Stomach (tissue), 8 donors: ENCODE measurements at regions not wholly inside any gene's neighbourhood (a gene's known extent, or its start where the extent isn't known, plus 50 kb on each side); places are given as distances from the start of the nearest gene placed in this dataset.

Experiments used
- DNase-seq, 2 donors: peaks; one replicate each; pipeline versions ENCODE4 v3.0.0 to v3.0.0-alpha.2; 2013 to 2019
- H3K27ac ChIP-seq, 5 donors: fragments of 200-600 bp in 4 of 5; sonication (generic) in 4 of 5; one replicate each; pipeline ENCODE4 v1.5.1; 2013 to 2019; ENCODE audit warnings: mild to moderate bottlenecking in 1 of 5, moderate library complexity in 1 of 5
- H3K27me3 ChIP-seq, 3 donors: fragments of 200-600 bp; sonication (generic); one replicate each; pipeline ENCODE4 v1.5.1; 2017 to 2019; ENCODE audit warnings: mixed run types in 1 of 3
- H3K36me3 ChIP-seq, 4 donors: fragments of 200-600 bp; sonication (generic); 1 replicate in 3 of 4; 2 replicates in 1 of 4; pipeline ENCODE4 v1.5.1; 2016 to 2019
- H3K4me1 ChIP-seq, 4 donors: fragments of 200-600 bp; sonication (generic); one replicate each; pipeline ENCODE4 v1.5.1; 2016 to 2019
- H3K4me3 ChIP-seq, 4 donors: fragments of 200-600 bp; sonication (generic) in 3 of 4; one replicate each; pipeline ENCODE4 v1.5.1; 2016 to 2019; ENCODE audit warnings: mild to moderate bottlenecking in 1 of 4
- H3K9me3 ChIP-seq, 4 donors: fragments of 200-600 bp; sonication (generic); one replicate each; pipeline ENCODE4 v1.5.1; 2016 to 2019
- EP300 ChIP-seq: sonication (generic); formaldehyde crosslinking; IDR thresholded peaks from one replicate; pipeline ENCODE4 v1.6.1; 2017; ENCODE audit warnings: antibody characterized with exemption
- POLR2A ChIP-seq, 4 donors: fragments of 450-650 bp; IDR thresholded peaks; one replicate each; pipeline ENCODE4 v1.6.1; 2016; ENCODE audit warnings: antibody characterized with exemption in 4 of 4, control low read depth in 2 of 4, mild to moderate bottlenecking in 1 of 4, moderate library complexity in 1 of 4
- POLR2AphosphoS5 ChIP-seq, 3 donors: sonication (generic); formaldehyde crosslinking; IDR thresholded peaks; one replicate each; pipeline ENCODE4 v1.6.1; 2016; ENCODE audit warnings: antibody characterized with exemption in 3 of 3
- WGBS, 5 donors: extraction: QIAGEN DNeasy Blood & Tissue Kit in 3 of 5; methylation state at CpG; one replicate each; pipeline versions ENCODE4 v1.1.5 to v1.1.7; 2013 to 2018; 5-methylcytosine and 5-hydroxymethylcytosine counted together
- intact Hi-C: fragments of 100-400 bp; cut with DNase I; formaldehyde crosslinking; loops from one replicate; pipeline ENCODE4 v1.15.1; 2023; ENCODE audit warnings: low total_unique reads
- TF ChIP-seq, protein P1 (sequence below), 7 experiments: fragments of 450-650 bp in 4 of 7; fragments of 200-600 bp in 3 of 7; sonication (generic) in 3 of 7; IDR thresholded peaks; one replicate each; pipeline ENCODE4 v1.5.1; 2016 to 2019; ENCODE audit warnings: antibody characterized with exemption in 7 of 7, control low read depth in 2 of 7, mild to moderate bottlenecking in 1 of 7
- donor health status: healthy with polysubstance abuse.
- donor health status: Bipolar disorder and iron deficiency.
- donor health status: healthy.

DNA sequence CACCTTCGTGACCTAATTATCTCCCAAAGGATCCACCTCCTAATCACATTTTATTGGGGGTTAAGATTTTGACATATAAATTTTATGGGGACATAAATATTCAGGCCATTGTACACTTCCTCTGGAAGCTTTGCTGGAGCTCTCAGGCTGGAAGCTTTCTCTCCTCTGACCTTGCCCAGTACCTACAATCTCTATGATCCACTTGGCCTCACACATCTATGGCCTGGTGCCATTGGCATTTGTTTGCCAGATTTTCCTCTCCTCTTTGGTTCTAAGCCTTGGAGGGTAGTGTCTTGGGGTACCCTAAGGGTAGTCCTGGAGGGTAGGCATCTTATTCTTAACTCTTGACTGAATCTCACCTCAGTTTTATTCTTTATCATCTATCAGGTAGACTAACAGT is 79.0 kb downstream of the HLX start:
- WGBS, 5 donors = 71 to 100% (median 83%) methylated on average over 1 of the region's 1 CpG
- Histone ChIP-seq H3K4me3 (no peak overlapping the region), H3K36me3 (no peaks in the 10 kb centered on the region), H3K4me1 (no peaks in the 10 kb centered on the region), H3K9me3 (no peaks in the 10 kb centered on the region), H3K27ac (no peak overlapping the region), H3K27me3 (peaks cover 0 to 7% (median 0%) of the 10 kb centered on the region in 3 donors)
- TF ChIP-seq POLR2AphosphoS5 (IDR thresholded peaks at IDR 0.05) = no peak
- intact Hi-C loops = no loop called here
- no peak for DNase-seq

- Histone ChIP-seq H3K4me1 (no peaks in the 10 kb centered on the region), H3K4me3 (no peak overlapping the region), H3K27me3 (peaks cover 0 to 7% (median 0%) of the 10 kb centered on the region in 3 donors), H3K36me3 (no peaks in the 10 kb centered on the region), H3K9me3 (peaks cover 0 to 11% (median 3%) of the 10 kb centered on the region in 4 donors), H3K27ac (no peak overlapping the region)
- intact Hi-C loops = no loop called here
- TF ChIP-seq EP300 = no peak
- peak in 1 of 3 donors; percentile 26 for TF ChIP-seq POLR2AphosphoS5 (IDR thresholded peaks at IDR 0.05)
- DNase-seq = no peak
- 47 to 59% (median 51%) methylated on average over 1 of the region's 1 CpG for WGBS, 5 donors
These were observed 82.9 kb downstream of the HLX start for GRCh38 chr1:220962031-220962751.

GRCh38 chr1:220966041-220966440 is 86.8 kb downstream of the HLX start:
- 55 to 66% (median 58%) methylated on average over 3 of the region's 3 CpGs for WGBS, 5 donors
- peaks cover 0 to 17% (median 5%) of the 10 kb centered on the region in 4 donors for H3K9me3 ChIP-seq
- no peaks in the 10 kb centered on the region for H3K27me3 ChIP-seq
- no peak overlapping the region for H3K4me3 ChIP-seq
- H3K4me1 ChIP-seq = no peaks in the 10 kb centered on the region
- intact Hi-C loops = no loop called here
- peak in 1 of 2 donors; percentile 4 for DNase-seq
- H3K36me3 ChIP-seq = no peaks in the 10 kb centered on the region
- TF ChIP-seq POLR2AphosphoS5 (IDR thresholded peaks at IDR 0.05) (no peak), POLR2A (IDR thresholded peaks at IDR 0.05) (no peak), EP300 (no peak)
- TF ChIP-seq, protein P1, sequence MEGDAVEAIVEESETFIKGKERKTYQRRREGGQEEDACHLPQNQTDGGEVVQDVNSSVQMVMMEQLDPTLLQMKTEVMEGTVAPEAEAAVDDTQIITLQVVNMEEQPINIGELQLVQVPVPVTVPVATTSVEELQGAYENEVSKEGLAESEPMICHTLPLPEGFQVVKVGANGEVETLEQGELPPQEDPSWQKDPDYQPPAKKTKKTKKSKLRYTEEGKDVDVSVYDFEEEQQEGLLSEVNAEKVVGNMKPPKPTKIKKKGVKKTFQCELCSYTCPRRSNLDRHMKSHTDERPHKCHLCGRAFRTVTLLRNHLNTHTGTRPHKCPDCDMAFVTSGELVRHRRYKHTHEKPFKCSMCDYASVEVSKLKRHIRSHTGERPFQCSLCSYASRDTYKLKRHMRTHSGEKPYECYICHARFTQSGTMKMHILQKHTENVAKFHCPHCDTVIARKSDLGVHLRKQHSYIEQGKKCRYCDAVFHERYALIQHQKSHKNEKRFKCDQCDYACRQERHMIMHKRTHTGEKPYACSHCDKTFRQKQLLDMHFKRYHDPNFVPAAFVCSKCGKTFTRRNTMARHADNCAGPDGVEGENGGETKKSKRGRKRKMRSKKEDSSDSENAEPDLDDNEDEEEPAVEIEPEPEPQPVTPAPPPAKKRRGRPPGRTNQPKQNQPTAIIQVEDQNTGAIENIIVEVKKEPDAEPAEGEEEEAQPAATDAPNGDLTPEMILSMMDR (IDR thresholded peaks at IDR 0.05) = no peak
- no peak overlapping the region for H3K27ac ChIP-seq

DNA sequence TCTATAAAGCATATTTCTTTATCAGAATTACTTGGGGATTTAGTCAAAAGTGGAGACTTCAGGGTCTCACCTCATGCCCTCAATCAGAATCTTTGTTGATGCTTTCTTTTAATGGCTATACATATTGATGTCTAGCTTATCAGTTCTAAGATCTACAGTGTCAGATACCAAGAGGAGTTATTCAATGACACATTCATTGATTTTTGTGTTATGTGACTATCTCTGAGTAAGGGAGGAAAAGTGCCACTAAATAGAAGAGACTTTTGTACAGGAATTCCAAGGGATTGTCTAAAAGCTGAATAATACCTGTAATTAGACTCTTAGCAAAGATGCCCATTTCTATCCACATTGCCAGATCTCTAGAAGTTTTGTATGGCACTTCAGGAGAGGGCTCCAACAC is 87.2 kb downstream of the HLX start:
- H3K9me3 ChIP-seq = peaks cover 0 to 17% (median 5%) of the 10 kb centered on the region in 4 donors
- intact Hi-C loops = no loop called here
- H3K36me3 ChIP-seq = no peaks in the 10 kb centered on the region
- H3K27me3 ChIP-seq = no peaks in the 10 kb centered on the region
- no peak for DNase-seq
- TF ChIP-seq, protein P1 (IDR thresholded peaks at IDR 0.05) = no peak
- no peak for TF ChIP-seq EP300
- TF ChIP-seq POLR2A (IDR thresholded peaks at IDR 0.05) = no peak
- no peak for TF ChIP-seq POLR2AphosphoS5 (IDR thresholded peaks at IDR 0.05)
- no peaks in the 10 kb centered on the region for H3K4me1 ChIP-seq
- H3K4me3 ChIP-seq = no peak overlapping the region
- no peak overlapping the region for H3K27ac ChIP-seq

DNA sequence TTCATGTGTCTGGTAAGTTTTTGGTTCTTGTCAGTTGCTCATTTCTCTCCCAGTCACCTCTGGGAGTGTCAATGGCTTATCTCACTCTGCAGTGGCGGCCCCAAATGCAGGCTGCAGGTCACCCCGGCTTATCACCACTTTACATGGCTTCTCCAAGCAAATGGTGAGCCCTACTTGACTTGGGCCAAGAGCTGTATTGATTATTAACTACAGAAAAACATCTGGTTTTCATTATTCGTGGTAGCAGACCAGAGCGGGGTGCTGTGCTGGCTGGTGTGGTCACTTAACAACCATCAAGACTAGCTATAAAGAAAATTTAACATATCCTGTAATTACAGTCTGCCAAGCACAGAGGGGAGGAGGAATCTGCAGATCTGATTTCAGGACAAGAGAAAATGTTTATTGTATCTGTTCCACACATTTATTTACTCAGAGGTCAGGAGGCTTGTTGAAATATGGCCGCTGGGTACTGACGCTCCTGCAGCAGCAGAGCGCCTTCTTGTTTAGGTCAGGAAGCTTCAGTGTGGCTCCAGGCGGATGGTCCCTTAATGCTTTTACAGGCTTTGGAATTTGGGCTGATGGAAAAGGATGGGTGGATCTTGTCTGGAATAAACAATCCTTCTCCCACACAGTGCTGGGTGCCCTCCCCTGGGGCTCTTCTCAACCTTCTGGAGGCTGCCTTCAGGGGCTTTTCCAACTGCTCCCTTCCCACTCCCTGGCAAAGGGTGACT is 87.8 kb downstream of the HLX start:
- no peak overlapping the region for H3K4me3 ChIP-seq
- DNase-seq = peak in 1 of 2 donors; percentile 7
- H3K4me1 ChIP-seq = no peaks in the 10 kb centered on the region
- no peaks in the 10 kb centered on the region for H3K27me3 ChIP-seq
- TF ChIP-seq POLR2AphosphoS5 (IDR thresholded peaks at IDR 0.05) (no peak), POLR2A (IDR thresholded peaks at IDR 0.05) (no peak)
- TF ChIP-seq, protein P1 (IDR thresholded peaks at IDR 0.05) = no peak
- no peak overlapping the region for H3K27ac ChIP-seq
- no peaks in the 10 kb centered on the region for H3K36me3 ChIP-seq
- intact Hi-C loops = no loop called here
- H3K9me3 ChIP-seq = peaks cover 0 to 17% (median 5%) of the 10 kb centered on the region in 4 donors
- WGBS, 5 donors = 47 to 56% (median 50%) methylated on average over 8 of the region's 8 CpGs
